HG03378 (cell line): ENCODE measurements at regions not wholly inside any gene's neighbourhood (a gene's known extent, or its start where the extent isn't known, plus 50 kb on each side); places are given as distances from the start of the nearest gene placed in this dataset.

Experiments used
- ATAC-seq: cut with Tn5 transposase; IDR thresholded peaks from one replicate; pipeline ENCODE4 v1.9.1; 2021; ENCODE audit warnings: mild to moderate bottlenecking, moderate library complexity; ENCODE audit not compliant: unreplicated experiment

DNA sequence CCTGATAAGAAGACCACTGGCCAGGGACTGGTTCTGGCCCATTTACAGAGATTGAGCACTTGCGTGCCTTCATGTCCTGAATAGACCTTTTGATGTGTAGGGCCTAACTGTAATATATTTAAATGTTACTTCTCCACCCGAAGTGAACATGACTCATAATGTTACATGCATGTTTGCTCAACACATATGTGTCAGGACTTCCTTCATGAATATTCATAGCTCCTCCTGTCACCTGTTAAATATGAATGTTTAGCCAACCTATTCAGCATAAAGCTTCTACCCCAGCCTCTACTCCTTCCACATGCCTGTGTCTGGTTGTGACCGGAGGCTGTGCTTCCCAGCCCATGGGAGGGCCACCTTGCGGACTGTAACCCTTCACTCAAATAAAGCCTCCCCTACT lies 457.5 kb downstream of the IRX1 start:
- no peak for ATAC-seq

DNA sequence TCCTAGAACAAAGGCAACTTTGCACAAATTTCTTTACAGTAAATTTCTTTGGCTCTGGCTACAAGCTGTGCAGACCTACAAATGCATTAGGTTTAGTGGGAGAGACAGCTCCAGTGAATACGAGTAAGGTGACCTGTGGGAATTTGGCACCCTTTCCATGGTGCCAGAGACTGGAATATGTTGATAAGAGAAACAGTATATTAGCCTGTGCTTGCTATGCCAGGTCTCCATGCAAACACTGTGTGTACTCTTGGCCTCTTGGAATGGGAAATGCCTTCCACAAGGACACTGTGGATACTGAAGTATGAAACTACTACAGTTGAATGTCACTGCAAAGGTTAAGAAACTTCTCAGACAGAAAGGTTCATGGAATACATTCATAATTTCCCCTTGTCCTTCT lies 458.5 kb downstream of the IRX1 start:
- ATAC-seq = no peak

DNA sequence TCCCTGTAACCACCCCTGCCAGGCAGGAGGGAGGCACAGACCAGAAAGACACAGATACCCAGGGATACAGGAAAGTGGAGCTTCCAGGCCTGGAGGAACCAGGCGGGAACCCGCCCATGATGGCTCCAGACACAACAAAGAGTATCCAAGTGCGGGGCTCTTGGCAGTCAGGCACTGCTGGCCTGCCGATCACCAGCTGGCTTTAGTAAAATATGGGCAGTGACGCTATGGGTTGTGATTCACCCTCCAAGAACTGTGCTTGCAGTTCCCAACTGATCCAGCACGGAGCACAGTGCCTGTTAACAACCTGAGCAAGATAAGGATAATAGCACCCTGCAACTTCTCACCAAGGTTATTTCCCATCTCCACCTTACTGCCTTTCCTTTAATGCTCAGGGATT lies 463.3 kb downstream of the IRX1 start:
- no peak for ATAC-seq

DNA sequence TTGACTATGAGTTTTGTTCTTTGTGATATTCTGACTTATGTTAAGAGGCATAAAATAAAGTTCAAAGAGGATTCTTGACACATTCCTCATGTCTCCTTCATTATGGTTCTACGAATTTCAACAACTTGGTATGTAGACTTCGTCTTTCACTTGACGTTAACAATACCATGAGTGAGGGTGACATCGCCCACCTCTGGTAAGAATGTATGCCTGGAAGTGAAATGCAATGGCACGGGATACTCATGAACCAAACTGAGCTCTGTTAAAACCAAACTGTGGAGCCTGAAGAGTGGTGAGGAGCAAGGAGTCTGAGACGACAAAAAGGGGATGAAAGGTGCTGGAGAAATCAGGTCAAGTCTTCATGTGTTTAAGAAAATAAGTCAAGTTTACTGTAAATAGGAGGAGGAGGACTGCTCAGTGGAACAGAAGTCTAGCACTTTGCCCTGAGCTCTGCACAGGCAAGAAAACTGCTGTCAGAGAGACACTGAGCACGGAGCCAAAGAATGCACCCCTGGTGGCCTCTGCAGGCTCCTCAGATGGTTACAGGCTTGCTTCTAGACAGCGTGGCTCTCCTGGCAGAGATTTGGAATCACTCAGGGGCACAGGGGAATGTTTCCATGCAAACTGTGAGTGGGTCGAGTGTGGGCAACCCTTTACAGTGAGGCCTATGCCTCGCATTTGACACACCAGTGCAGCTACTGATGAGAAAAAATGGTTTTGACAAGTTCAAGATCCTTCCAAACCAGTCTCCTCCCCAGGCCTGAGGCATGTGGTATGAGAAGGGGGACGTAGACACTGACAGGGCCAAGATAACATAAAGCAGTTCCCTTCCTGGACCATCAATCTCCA lies 470.1 kb downstream of the IRX1 start:
- no peak for ATAC-seq

DNA sequence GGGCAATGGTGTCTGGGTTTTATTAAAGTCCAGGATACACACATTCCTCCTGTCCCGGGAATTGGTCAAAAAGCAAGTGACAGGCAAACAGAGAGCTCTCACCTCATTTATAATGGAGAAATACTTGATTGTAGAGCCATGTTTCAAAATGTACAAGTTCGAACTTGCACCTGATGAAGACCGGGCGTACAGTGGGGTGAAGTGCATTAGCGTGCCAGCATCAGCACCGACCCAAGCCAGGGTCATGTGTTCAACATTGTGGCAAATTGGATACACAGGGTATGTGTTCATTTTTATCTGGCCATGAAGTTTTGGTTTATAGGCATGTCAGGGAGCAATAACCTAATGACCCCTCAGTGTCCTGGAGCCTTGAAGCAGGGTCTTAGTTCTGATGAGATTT lies 472.5 kb downstream of the IRX1 start:
- ATAC-seq = no peak

DNA sequence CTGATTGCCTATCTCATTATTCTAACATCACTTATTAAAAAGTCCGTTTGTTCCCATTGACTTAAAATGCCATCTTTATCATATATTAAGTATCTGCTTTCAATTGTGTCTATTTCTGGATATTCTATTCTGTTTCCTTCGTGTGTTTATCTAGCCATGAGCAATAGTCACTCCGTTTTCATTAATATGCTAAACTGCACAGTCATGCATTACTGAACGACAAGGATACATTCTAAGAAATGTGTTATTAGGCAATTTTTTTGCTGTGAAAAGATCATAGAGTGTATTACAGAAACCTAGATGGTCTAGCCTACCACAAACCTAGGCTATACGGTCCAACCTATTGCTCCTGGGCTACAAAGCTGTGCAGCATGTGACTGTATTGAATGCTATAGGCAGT lies 482.9 kb downstream of the IRX1 start:
- ATAC-seq = no peak

DNA sequence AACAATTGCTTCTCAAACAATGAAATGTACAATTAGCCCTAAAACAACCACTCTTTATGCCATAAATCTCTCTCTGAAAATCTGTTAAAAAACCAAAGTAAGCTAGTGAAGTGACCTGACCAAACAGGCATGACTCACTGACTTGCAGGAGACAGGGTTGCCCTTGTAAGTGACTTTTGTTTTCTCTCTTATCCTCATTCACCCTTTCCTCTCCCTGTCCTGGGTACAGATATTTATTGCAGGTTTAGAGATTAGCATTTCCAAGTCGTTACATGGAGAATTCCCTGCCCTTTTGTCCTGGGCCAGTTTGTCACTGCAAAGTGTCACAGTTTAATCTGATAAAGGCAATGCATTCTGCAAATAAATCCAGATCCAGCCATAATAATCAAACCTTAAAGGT lies 484.2 kb downstream of the IRX1 start:
- no peak for ATAC-seq

DNA sequence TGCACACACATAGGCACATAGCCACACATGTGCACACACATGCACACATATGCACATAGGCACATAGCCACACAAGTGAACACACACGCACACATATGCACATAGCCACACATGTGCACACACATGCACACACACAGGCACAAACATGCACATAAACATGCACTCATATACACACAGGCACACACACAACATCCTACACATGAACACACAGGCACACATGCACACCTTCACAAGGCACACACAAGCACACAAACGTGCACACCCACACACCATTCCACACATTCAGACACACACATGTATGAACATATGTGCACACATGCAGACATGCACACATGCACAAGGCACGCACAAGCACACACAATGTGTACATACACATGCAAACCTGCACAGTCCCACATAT lies 484.7 kb downstream of the IRX1 start:
- ATAC-seq = no peak

DNA sequence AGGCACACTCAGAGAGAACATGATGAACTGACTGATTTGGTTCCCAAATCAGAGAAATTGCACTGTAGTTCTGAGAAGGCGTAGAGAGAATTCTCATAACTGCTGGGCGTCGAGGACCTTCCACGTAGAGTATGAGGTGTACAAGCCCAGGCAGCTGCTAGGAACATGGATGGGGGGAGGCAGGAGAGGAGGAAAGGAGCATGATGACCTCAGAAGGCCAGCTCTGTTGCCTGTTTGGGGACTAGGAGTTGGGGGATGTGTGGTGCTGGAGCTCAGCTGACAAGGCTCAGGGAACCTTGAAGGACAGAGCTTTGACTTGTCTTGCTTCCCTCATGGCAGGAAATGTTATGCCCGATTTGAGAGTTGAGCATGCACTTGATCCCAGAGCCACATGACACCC lies 485.4 kb downstream of the IRX1 start:
- ATAC-seq = no peak

DNA sequence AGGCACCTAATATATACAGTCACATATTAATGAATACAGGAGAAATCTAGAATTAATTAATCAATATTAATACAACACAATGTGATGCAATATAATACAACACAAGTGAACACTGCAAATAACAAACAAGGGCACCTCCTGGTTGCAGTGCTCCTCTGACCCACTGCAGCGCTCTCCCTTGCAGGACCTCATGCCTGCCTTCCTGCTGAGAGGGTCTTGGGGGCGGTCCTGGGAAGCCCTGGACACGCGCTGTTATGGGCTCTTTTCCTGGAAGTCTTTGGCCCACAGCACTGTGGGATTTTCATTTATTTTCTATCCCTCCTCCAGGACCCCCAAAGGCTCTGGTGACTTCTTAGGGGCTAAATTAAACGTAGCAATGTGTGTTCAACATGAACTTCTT lies 485.8 kb downstream of the IRX1 start:
- no peak for ATAC-seq

DNA sequence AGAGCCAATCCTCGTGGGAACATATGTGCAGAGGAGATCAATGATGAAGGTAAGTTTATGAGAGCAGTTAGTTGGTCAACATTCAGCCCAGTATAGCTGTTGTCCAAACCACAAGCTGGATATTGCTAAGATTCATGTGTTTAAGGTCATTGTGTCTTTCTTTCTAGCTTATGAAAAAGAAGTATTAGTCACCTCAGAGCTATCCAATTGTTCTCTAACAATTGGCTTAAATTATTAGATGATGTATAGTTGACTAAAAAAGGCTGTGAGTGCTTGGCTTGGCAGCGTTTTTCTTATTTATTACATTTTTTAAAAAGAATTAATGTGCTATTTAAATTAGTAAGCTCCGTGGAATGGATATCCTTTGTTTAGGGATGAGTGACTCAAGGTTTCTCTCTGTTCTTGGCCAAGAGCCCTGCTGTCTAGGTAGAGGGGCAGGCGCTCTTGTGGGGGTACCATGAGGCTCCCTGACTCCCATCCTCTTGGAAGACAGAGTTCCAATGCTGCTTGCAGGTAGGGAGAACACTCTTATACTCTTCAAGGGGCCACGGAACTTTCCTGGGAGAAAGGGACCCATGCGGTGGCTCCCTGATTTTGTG lies 487.4 kb downstream of the IRX1 start:
- ATAC-seq = no peak

DNA sequence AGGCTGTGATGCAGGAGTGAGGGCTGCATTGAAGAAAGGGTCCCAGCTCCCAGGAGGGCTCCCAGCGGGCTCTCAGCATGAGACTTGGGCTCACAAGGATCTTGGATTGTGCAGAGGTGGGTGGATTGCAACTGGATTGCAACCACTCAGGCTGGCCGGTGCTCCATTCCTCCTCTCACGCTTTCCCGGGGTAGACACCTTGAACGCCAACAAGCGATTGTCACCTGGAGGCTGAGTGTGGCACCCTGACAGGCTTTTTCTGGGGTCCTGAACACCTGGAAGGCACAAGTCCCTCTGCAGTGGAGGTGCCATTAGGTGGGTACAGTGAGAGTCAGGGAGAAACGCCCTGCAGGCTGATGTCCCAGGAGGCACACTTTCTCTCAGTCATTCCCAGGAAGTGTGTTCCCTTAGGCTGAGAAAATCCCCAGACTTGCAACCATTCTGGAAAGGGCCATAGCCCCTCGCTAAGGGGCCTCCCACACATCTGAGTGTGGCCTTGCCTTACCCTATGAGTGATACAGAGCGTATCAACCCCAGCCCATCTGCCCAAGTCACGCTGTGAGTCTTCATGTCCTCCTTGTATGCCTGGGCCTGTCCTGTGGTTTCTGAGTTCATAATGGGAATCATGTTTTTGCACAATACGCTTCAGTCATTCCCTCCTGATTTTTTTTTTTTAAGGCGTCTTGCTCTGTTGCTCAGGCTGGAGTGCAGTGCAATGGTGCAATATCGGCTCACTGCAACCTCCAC lies 488.1 kb downstream of the IRX1 start:
- no peak for ATAC-seq

DNA sequence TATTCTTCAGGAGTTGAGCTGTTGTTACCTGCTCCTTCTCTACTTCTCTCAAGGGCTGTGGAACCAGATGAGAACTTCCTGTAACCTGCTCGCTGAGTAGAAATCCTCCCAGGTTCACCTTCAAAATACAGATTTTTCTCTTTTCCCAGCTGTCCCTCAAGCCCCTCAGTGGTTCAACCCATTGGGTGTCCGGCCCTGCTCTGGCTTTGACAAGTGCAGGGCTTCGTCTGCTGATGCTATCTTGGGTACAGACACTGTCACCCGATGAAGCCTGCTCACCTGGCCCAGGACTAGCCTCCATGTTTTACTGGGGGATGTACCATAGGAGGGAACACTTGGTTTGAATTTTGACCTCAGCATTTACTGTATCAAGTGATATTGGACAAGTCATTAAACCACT lies 490.4 kb downstream of the IRX1 start:
- ATAC-seq = no peak

DNA sequence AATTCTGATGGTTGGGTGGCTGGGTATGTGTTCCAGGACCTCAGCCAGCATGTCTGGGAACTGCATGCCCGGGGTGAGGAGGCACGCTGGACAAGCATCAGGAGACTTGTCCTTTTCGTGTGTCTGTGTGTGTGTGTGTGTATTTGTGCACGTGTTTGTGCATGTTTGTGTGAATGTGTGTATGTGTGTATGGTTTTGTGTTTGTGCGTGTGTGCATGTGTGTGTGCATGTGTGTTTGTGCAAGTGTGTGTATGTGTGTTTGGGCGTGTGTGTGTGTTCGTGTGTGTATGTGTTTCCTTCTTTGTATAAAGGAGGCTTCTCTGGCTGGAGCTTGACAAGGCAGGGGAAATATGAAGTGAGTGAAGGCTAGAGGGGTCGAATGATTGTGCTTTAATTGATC lies 491.5 kb downstream of the IRX1 start:
- ATAC-seq = no peak

DNA sequence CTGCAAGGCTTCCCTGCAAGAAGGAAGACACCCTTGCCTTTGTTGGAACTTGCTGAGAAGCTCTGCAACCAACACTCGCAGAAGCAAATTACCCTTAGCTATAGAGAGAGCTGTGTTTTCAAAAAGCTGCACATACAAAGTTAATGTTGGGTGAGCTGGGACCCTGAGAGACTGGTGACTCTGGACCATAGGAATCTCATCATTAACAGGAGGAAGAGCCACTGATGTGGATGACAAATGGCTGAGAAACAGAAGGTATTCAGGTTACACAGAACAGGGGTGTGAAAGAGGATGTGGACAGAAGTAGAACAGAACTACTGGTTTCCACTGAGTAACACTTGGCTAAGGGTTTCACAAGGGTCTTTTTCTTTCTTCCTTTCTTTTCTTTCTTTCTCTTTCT lies 493.5 kb downstream of the IRX1 start:
- no peak for ATAC-seq

DNA sequence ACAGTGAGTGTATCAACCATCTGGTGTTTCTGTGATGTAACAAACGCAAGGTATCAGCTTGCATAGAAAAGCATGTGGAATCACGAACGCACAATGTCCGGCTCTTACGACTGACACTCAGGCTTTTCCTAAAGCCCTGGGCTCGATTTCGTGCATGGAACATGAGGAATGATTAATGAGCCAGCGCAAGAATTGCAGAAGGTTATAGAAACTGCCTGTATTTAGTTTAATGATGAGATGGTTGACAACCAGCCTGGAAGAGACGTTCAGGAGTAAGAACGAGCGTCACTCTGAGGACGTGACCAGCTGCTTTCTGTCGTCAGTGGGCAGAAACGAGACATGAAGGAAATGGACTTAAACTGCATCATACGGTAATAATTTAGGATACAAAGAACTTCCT lies 497.6 kb downstream of the IRX1 start:
- ATAC-seq = no peak

DNA sequence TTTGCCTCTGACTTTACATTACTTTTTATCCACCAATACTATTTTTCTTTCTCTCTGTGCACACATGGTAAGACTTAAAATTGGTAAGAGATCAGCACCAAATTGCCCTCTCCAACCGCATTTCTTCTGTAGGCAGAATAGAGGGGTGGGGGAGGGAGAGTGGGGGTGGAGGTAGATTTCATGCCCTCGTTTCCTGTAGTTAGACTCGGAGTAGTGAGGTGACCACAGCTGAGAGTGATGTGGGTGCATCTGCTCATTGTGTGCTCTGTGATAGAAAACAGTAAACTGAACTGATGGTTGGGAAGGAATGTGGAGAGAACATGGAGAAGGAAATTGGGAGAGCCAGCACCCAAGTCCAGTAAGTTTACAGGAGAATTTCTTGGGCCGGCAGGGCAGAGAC lies 498.3 kb downstream of the IRX1 start:
- no peak for ATAC-seq

DNA sequence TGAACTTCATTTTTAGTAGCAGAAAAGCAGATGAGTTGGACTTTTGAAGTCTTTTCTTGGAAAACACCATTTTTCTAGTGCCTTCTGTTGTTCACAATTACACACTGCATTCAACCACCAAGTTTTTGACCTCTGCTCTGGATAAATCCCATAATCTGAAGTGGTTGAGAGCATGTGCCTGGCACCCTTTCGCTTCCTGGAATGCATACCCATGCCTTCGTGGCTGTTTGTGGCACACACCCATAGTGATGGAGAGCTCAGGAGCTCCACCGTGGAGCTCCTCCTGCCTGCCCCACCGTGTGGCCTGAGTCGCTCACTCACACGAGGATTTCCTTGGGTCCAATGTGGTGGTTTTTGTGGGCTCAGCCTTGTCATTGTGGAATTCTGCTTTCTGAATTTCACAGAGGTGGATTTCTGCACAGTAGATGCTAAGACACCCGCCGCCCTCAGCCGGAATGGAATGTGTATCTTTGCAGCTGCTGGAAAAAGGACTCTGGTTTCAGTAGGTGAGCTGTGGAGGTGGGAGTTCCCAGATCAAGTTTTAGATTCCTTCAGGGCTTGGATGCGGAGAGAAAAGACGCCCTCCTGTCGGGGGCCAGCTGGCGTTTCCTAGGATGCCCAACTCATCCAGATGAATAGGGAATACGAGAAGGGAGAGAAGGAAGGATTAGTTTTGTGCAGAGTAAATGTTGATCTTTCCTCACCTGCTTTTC lies 500.4 kb downstream of the IRX1 start:
- no peak for ATAC-seq

DNA sequence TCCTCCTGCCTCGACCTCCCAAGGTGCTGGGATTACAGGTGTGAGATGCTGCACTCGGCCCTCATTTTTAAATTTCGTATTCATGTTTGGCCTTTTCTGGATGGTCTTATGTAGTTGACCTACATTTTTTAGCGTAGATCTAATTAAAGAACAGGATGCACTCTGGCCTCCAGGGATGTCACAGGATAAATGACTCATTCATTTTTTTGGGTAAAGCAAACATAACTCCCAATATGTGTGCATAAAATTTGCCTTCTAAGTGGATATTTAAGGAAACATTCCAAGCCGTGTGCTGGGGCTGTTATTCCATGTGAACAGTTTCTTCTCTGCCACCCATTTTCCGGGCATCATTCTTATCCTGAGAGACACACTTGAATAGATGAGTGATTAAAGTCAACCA lies 501.6 kb downstream of the IRX1 start:
- ATAC-seq = no peak

DNA sequence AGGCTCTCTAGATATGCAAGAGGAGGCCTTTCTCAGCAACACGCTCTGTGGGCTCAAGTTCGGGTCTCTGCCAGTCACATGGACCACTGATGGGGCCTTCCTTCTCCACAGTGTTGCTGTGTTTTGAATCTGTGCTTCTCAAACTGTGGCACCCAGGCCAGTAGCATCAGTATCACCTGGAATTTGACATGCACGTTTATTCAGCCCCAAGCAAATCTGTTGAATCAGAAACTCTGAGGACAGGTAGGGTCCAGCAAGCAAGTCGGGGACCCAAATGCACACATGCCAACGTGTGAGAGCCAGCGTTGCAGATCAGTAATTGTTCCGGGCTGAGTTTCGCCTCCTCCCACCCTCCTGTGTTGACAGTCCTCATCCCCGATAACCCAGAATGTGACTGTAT lies 502.6 kb downstream of the IRX1 start:
- no peak for ATAC-seq

DNA sequence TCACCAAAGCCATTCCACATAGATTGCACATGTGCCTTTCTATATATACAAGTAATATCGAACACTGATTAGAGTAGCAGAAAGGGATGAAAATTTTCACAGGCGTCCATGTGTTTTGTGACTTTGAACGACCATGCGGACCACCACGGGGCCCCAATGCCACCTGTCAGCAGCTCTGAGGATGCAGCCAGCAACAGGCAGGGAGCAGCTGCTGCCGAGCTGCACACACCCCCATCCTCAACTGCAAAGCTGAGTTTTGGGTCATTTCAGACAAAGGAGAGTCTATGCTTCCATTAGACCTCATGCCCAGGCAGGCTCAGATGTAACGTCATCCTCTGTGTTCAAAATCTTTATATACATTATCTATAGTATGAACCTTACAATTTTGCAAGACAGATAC lies 503.8 kb downstream of the IRX1 start:
- no peak for ATAC-seq

DNA sequence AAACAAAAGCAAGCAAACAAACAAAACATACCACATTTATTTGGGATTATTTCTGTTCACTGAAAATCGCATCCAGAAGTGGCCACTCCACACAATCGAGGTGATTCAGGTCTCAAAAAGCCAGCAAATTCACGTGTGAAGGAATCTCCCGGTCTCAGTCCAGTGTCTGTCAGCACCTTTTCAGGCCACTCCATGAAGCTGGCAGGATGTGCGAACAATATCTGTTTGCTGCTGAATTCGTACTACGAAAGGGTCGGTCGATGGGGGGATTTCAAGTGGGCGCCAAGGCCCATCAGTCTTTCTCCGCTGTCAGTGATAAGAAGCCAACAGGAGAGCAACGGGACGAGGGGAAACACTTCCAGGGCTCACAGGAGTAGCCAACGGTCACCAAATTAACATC lies 505.1 kb downstream of the IRX1 start:
- ATAC-seq = no peak
